OCI-M2 (cell line): ENCODE measurements at regions not wholly inside any gene's neighbourhood (a gene's known extent, or its start where the extent isn't known, plus 50 kb on each side); places are given as distances from the start of the nearest gene placed in this dataset.
"Not testable (repeated sequence)": the region's sequence is repeated elsewhere in the genome, so short reads cannot be mapped to it uniquely, and the experiment has no call there.

ENCODE experiments used
- DNase-seq: peaks from one replicate; lab custom pipeline; 2025; ENCODE audit not compliant: unreplicated experiment; lab: John Stamatoyannopoulos, UW

DNA sequence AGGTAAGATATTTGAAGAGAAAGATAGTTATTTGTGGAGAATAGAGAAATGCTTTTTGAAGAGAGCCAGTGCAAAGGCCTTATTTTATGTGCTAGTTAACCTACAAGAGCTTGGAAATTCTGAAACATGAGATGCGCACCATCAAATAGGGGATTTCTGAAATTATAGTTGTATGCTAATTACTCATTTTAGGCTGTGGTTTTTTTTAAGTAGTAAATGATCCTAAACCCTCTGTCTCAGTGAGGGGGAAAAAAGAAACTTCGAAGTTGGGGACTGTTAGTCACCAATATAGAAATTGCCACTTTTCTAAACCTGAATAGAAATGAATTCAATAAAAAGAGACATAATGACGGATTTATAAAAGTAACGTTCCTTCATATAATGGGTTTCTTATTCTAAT, 119.3 kb upstream of the MDFIC start:
- no peak for DNase-seq

DNA sequence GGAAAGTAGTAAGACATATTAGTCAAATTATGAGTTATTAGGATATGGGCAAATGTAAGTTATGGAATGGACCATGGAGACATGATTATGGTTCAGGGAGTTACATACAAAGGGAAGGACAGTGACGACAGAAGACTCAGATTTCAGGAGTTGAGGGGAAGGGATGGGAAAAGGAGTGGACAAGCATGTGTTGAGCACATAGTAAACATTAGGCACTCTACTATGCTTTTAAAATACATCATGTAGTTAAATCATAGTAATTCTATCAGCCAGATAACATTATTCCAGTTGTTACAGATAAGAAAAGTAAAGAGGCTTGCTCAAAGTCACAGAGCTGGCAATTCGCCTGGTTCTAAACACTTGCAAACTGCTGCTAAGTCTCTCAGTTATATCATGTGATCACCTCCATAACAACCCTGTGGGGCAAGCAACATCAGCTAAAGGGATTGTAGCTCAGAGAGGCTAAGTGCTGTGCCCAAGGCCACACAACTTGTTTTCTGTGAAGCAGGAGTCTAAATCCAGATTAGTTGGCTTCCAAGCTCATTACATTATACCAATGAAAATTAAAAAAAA, 115.2 kb upstream of the MDFIC start:
- DNase-seq = no peak

DNA sequence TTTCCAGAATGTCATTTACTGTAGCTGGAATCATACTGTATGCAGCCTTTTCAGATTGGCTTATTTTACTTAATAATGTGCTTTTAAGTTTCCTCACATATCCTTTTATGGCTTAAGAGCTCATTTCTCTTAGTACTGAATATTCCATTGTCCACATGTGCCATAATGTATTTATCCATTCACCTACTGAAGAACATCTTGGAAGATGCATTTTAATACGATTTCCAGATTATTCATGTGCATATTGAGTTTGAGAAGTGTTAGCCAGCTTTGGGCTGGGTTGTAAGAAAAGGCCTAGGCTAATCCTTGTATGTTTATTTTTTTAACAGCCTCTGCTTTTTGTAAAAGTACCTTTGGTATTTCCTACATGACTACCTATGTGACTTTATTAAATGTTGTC, 109.3 kb upstream of the MDFIC start:
- DNase-seq = no peak

DNA sequence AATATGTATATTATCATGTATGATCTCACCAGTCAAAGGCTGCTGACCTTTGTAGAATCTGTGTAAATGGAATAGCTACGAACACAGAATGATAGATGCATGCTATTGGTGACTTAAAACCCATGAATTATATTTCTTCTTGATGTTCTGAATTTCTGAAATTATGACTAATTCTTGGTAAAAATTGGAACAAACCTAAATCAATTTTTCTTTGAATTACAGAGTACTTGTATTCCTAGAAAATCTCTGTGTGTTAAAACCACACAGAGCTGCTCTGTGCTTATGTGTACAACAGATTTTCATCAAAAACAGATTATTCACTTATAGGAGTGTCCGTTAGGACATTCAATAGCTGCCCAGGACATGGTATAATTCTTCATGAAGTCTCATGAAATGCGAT, 108.3 kb upstream of the MDFIC start:
- DNase-seq = no peak

DNA sequence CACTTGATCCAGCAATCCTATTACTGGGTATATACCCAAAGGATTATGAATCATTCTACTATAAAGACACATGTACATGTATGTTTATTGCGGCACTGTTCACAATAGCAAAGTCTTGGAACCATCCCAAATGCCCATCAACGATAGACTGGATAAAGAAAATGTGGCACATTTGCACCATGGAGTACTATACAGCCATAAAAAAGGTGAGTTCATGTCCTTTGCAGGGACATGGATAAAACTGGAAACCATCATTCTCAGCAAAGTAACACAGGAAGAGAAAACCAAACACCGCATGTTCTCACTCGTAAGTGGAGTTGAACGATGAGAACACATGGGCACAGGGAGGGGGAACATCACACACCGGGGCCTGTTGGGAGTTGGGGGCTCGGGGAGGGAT, 104.9 kb upstream of the MDFIC start:
- DNase-seq = not testable (repeated sequence)

DNA sequence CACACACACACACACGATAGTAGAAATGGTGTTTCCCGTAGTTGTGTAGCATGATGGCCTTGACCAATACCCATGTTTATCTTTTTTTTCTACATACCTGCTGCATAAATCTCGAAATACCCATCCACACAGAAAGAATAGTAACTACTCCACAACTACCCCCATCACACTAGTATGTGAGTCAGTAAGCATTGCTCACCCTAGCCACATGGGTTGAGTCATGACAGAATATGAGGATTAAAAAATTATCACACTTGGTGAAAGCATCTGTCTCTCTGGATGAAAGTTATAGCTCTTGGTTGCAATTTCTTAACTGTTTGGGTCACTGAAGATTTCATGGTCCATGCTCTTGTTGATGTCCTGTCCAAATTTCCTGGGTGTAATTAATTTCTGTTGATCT, 103.4 kb upstream of the MDFIC start:
- no peak for DNase-seq

DNA sequence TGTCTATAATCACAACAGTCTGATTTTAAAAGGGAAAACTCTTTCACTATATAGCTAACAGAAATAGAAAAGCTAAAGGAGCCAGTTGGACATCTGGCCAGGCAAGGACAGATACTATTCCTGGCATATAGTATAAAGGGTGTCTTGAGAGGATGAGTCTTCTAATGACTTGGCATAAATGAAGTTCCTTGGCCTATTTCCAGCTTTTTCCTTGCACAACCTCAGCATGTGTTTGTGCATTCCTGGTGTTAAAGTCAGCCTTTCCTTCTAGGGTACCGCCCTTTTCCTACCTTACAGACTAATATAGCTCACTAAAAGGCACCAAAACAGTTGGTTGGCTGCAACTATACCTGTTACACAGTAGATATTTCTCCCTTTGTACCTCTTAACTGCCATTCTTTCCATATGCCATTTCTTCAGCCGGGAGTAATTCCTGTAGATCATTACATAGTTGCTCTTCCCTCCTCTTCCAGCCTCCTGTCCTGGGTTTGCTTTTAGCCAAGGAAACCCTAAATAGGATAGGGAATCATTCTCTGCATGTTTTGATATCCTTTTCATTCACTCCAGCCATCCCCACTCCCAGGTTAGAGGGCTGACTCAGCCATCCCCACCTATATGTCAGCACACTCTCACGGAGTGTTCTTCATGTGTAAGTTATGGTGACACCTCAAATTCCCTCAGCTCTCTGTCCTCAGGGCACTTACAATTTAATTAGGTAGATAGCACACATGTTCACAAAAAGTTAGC, 102.1 kb upstream of the MDFIC start:
- no peak for DNase-seq

DNA sequence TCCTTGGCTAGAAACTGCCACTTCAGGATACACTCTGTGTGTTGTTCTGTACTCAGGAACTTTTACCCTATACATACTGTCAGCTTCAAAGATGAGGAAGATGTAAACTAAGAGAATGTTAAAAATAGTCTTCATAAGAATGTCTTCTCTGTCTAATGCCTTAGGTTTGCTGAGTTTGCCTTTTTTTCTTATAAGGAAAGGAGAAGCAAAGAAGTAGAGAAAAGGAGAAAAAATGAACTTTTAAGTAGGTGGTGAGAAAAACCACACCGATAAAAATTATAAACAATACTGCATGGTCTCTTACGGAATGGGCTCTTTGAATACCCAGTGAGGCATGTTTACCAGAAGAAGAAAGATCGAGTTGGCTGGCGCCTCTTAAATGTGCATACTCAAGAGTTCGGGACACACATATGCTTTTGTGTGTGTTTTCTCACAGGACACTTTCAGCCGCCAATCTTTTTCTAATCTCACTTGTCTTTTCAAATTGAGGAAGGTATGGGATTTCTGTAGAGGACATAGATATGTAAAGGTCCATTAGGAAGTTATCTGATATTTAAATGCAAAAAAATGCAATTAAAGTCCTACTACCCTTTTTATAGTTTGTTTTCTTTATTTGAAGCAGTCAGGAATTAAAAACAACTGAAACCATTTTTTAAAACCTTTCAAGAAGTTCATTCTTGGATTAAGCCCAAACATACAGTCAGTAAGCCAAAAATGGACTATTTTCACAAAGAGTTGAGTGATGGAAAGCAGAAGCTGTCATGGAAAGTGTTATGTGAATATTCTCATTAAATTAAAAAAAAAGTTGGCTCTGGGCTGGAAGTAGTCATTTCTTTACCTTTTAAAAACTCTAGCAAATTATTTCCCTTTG, 100.6 kb upstream of the MDFIC start:
- no peak for DNase-seq

DNA sequence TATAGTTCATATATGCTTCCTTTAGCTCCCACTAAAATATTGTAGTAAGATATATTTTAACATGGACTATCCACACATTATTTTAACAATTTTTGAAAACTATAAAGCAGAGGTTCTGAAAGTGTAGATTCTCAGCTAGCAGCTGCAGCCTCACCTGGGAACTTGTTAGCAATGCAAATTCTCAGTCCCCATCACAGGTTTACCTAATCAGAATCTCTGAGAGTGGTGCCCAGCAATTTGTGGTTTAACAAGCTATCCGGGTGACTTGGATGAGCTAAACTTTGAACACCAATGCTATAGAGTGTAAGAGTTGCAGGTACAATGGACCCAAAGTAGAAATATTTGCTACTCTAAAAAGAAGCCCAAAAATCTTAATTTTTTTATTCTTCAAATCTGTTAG, 99.8 kb upstream of the MDFIC start:
- no peak for DNase-seq

DNA sequence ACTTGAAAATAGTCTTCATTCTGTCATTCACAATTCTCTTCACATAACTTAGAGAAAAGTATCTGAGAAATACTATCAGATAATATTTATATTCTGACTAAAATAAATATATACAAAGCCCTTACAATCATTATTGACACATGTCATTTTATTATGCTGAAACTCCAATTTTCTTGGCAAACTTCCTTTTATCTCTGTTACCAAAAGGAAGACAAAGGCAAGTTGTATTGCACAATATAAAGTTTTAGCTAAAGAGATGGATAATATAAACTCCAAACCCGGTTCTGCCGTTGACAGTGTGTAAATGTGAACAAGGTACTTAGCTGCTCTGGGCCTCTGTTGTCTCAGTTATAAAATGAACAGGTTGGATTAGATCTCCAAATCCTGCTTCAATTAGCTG, 99.0 kb upstream of the MDFIC start:
- no peak for DNase-seq

DNA sequence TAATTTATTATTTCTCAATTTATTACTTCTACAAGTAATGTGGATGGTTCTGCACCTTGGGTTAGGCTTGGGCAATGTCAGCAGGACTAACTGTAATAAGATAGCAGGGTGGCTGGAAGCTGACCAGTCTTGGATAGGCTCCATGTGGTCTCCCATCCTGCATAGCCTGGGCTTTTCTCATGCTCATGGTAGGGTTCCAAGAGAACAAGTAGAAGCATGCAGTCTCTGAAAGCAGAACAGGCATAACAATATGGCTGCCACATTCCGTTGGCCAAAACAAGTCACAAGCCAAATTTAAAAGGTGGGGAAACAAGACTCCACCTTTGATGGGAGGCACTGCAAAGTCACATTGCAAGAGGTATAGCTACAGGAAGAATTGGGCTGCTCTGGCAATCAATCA, 98.6 kb upstream of the MDFIC start:
- no peak for DNase-seq

DNA sequence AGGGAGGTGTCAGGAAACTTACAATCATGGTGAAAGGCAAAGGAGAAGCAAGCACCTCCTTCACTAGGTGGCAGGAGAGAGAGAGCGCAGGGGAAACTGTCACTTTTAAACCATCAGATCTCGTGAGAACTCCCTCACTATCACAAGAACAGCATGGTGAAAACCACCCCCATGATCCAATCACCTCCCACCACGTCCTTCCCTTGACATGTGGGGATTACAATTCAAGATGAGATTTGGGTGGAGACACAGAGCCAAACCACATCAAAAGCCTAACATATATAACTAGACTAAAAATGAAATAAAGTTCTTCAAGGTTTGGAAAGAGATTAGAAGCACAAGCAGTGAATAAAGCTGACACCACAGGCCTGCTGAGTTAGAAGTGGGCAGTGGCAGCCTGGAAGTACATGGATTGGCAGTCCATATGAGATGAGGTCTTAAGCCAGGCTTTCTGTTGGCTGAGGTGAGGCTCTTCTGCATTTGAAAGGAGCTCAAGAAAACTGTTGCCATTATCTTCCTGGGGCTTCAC, 96.4 kb upstream of the MDFIC start:
- DNase-seq = no peak

DNA sequence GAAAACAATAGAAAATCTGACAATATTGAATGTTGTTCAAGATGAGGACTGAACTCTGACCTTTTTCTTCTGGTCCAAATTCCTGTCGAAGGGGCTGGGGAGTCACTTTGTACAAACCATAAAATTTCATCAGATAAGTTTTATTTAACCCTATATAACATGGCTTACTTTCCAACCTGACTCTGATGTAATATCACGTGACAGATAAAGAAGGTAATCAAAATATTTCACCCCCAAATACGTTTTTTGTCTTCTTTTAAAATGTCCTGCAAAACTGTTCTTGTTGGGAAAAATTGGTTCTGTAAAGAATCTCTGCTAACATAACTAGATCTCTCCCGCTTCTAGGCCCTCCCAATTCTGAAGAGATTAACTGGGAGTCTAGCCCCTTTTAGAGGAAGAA, 90.9 kb upstream of the MDFIC start:
- DNase-seq = no peak

DNA sequence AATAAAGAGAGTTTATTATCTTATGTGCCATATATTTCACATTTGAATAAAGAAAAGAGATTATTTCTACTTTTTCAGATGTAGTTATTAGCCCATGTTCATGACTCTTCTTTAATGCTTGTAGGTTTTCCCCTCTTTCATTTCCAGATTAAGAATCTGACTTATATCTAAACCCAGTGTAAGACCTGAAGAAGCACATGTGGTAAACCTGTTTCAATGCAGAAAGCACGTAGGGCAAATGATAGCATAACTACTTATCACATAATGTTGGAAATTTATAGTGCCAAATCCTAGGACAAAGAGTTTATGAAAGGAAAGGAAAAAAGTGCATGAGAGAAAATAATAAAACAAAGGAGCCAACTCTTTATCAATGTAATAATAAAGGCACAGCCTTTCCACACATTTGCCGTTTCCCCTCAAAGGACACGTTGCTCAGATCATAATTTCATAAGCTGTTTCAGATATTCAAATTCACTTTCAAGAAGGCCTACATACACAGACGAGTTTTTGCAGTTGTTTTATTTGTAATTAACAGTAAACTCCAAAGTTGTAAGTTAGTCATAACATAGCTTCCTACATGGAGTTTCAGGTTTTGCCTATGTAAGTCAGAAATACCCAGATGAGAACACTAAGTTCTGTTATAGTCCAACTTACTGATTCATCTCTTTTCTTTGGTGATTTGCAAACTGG, 88.8 kb upstream of the MDFIC start:
- no peak for DNase-seq

DNA sequence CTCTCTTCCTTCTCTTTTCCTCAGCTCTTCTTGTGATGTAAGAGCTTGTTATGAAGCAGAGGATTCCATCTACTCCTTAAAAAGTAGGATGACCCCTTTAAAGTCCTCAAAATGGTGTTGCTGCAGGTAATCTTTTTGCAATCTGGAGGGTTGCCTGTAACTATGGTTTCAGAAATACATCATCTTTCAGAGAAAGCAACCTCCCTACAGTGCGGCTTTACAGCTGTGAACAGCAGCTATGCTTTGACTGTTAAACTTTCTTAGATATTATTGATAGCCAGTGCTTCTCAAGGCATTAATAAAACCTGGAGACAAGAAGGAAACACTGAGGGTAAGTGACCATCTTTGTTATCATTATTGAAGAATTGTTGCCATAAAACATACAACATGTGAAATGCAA, 86.6 kb upstream of the MDFIC start:
- no peak for DNase-seq

DNA sequence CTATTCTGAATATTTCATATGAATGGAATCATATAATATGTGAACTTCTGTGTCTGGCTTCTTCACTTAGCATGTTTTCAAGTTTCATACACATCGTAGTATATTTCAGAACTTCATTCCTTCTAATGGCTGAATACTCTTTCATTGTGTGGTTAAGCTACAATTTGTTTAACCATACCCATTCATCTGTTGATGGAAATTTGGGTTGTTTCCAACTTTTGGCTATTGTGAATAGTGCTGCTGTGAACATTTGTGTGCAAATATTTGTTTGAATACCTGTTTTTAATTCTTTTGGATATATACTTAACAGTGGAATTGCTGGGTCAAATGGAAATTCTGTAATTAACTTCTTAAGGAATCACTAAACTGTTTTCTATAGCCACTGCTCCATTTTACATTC, 86.0 kb upstream of the MDFIC start:
- DNase-seq = no peak

DNA sequence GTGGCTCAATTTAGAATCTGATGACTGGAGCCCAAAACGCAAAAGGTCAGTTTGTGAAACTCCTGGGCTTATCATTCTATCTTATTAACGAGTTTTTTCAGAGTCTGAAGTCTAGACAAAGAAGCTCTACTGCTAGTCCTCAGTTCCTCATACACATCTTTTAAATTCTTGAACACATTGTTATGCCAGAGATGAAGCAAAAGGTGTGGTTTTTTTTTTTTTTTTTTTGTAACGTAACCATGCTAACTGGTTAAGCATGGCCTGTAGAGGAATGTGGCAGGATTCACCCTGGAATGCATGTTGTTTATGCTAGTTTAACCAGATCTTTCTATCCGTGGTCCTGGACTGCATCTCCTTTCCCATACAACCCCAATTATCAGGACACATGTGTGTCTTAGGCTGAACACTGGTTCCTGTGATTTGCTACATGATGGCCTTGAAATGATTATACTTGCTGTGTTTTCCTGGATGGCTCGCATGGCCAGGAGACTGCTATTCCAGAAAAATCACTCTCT, 79.3 kb upstream of the MDFIC start:
- no peak for DNase-seq

DNA sequence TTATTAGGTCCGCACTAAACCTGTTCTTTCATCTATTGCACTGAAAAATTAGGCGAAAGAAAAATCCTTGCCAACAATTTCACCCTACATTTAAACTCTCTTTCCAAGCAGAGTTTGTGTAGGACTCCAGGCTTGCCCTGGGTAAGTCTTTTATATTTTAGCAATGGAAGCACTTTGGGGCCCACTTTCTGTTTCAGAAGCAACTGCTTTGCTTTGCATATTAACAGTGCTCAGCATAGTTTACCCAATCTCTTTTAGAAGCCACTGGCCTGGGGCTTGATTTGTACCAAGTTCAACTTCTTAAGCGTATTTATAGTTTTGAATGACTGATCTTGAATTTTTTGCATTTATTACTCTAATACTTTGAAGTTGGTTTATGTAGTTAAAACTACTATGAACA, 78.8 kb upstream of the MDFIC start:
- DNase-seq = no peak

DNA sequence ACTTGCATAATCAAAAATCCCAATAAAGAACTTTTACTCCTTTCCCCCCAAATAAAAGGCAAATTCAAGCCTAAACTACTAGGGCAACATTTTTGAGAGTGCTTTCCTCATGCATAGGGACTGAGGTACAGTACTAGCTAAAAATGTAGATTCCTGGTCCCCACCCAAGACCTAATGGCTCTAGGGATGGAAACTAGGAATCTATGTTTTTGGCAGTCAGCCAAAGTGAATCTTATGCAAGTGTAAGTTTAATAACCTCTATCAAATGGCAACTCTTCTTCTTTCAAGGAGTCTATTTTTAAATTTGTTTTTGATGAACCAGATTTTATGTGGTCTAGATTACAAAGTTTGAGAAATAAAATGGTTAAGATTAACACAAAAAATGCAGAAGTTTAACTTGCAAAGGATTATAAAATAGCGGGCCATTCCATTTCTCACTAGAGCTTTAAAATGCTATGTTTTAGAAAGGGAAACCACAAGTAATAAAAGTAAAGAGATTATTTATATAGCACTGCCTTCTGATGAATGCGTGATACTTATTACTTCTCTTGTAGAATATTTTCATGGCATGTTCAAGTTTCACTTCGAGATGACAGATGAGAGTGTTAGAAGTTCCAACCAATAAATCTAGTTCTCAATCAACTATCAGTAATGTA, 70.4 kb upstream of the MDFIC start:
- DNase-seq = no peak

DNA sequence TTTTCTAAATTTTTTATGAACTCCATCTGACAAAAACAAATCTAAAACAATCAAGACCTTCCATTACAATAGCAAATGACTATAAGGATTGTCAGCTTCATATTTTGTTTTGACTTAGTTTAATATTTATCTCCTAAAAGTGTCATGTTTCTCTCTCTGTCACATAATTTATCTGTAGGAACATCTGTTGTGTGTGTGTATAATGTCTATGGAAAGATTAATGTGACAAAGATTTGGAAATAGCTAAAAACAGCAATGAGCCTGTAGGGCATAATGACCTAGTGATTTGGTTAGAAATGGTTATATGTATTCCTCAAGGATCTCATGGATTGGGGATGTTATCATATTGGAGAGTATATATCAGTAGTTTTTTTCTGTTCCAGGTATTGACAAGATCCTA, 69.6 kb upstream of the MDFIC start:
- DNase-seq = no peak

DNA sequence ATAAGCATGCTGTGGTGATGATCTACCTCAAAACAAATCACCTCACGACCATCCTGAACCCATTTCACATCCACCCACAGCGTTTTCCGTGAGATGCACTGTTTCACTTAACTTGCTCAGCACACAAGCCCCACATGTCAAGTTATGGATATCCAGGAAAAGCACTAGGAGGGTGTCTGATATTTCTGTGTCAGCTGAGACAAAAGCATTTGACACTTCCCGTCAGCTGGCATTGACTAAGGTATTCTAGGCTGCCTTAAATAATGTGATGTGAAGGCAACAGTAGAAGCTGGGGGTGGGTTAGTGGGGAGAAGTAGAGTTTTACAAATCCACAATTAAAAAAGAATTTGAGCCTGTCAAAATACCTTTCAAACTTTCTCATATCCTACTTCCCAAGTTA, 68.7 kb upstream of the MDFIC start:
- DNase-seq = no peak
